Fibroblast of peridontal ligament (primary cell): ENCODE measurements at regions not wholly inside any gene's neighbourhood (a gene's known extent, or its start where the extent isn't known, plus 50 kb on each side); places are given as distances from the start of the nearest gene placed in this dataset.

ENCODE experiments used
- DNase-seq: peaks from one replicate; pipeline ENCODE4 v3.0.0-alpha.2; 2010; ENCODE audit errors: extremely low read depth

GRCh38 chr9:28190981-28191380 is 617.7 kb upstream of the C9orf72 start:
- peak; percentile 32 for DNase-seq

GRCh38 chr9:28197653-28198052 is 624.4 kb upstream of the C9orf72 start:
- DNase-seq, result no peak

- DNase-seq, result no peak
Measured at GRCh38 chr9:28203036-28203435, 629.8 kb upstream of the C9orf72 start.

- DNase-seq, result no peak
Measured at GRCh38 chr9:28206280-28206679, 633.0 kb upstream of the C9orf72 start.

GRCh38 chr9:28207657-28208056 is 634.4 kb upstream of the C9orf72 start:
- peak; percentile 25 for DNase-seq

- DNase-seq, result no peak
Measured at GRCh38 chr9:28209130-28209529, 635.8 kb upstream of the C9orf72 start.

GRCh38 chr9:28212979-28213378 is 639.7 kb upstream of the C9orf72 start:
- peak; percentile 92 for DNase-seq

GRCh38 chr9:28215536-28216299 is 642.4 kb upstream of the C9orf72 start:
- no peak for DNase-seq

GRCh38 chr9:28232686-28233085 is 659.4 kb upstream of the C9orf72 start:
- DNase-seq, result no peak

- DNase-seq, result no peak
Measured at GRCh38 chr9:28234133-28234893, 661.0 kb upstream of the C9orf72 start.

- peak; percentile 93 for DNase-seq
Measured at GRCh38 chr9:28234894-28235277, 661.6 kb upstream of the C9orf72 start.

GRCh38 chr9:28249424-28249823 is 676.1 kb upstream of the C9orf72 start:
- peak; percentile 32 for DNase-seq

- DNase-seq, result no peak
Measured at GRCh38 chr9:28255174-28255573, 681.9 kb upstream of the C9orf72 start.

GRCh38 chr9:28260330-28260729 is 687.0 kb upstream of the C9orf72 start:
- no peak for DNase-seq

- peak; percentile 89 for DNase-seq
Measured at GRCh38 chr9:28264368-28264767, 691.1 kb upstream of the C9orf72 start.

- no peak for DNase-seq
Measured at GRCh38 chr9:28267351-28267750, 694.1 kb upstream of the C9orf72 start.

GRCh38 chr9:28270156-28270555 is 696.9 kb upstream of the C9orf72 start:
- no peak for DNase-seq

- DNase-seq, result no peak
Measured at GRCh38 chr9:28272127-28272526, 698.8 kb upstream of the C9orf72 start.

- no peak for DNase-seq
Measured at GRCh38 chr9:28287455-28287854, 714.2 kb upstream of the C9orf72 start.

- DNase-seq, result no peak
Measured at GRCh38 chr9:28289746-28290145, 716.5 kb upstream of the C9orf72 start.

GRCh38 chr9:28293369-28294090 is 720.2 kb upstream of the C9orf72 start:
- no peak for DNase-seq

GRCh38 chr9:28301281-28301680 is 728.0 kb upstream of the C9orf72 start:
- no peak for DNase-seq

- no peak for DNase-seq
Measured at GRCh38 chr9:28317745-28318144, 744.5 kb upstream of the C9orf72 start.
